Fibroblast of mammary gland (primary cell): ENCODE measurements at regions not wholly inside any gene's neighbourhood (a gene's known extent, or its start where the extent isn't known, plus 50 kb on each side); places are given as distances from the start of the nearest gene placed in this dataset.
A peak's percentile ranks its signal among the peaks of the same experiment; 100 is the strongest.

ENCODE experiments used
- DNase-seq: peaks from one replicate; pipeline ENCODE4 v3.0.0-alpha.2; 2010; ENCODE audit warnings: low read depth
- H3K4me3 ChIP-seq: 2 replicates; pipeline ENCODE4 v1.5.1; 2011; ENCODE audit warnings: low read depth, mild to moderate bottlenecking, low read length, moderate library complexity; ENCODE audit not compliant: control insufficient read depth
- CTCF ChIP-seq: conservative IDR thresholded peaks from 2 replicates; pipeline ENCODE4 v1.5.1; 2011; ENCODE audit warnings: low read depth, low read length, inconsistent platforms; ENCODE audit not compliant: control insufficient read depth, insufficient read depth

- no peak for DNase-seq
- TF ChIP-seq CTCF: no peak
- no peak overlapping the region for H3K4me3 ChIP-seq
Measured at GRCh38 chrX:44470816-44471215, 71.8 kb downstream of the FUNDC1 start.

GRCh38 chrX:44462850-44463249, 79.8 kb downstream of the FUNDC1 start:
- no peak for TF ChIP-seq CTCF
- no peak overlapping the region for H3K4me3 ChIP-seq
- DNase-seq: peak; percentile 3

- no peak overlapping the region for H3K4me3 ChIP-seq
- peak; percentile 23 for DNase-seq
- TF ChIP-seq CTCF: no peak
Measured at GRCh38 chrX:44459501-44459900, 83.2 kb downstream of the FUNDC1 start.

GRCh38 chrX:44456685-44457084, 86.0 kb downstream of the FUNDC1 start:
- no peak for TF ChIP-seq CTCF
- DNase-seq: no peak
- H3K4me3 ChIP-seq: no peak overlapping the region

- no peak for DNase-seq
- TF ChIP-seq CTCF: no peak
- H3K4me3 ChIP-seq: no peak overlapping the region
Measured at GRCh38 chrX:44451056-44451455, 91.6 kb downstream of the FUNDC1 start.

GRCh38 chrX:44447214-44447613, 95.4 kb downstream of the FUNDC1 start:
- H3K4me3 ChIP-seq: no peak overlapping the region
- TF ChIP-seq CTCF: no peak
- no peak for DNase-seq

- TF ChIP-seq CTCF: no peak
- H3K4me3 ChIP-seq: no peak overlapping the region
- DNase-seq: no peak
Measured at GRCh38 chrX:44440006-44440405, 96.5 kb upstream of the EFHC2 start.
